Neural progenitor cell (in vitro differentiated cells): ENCODE measurements at regions not wholly inside any gene's neighbourhood (a gene's known extent, or its start where the extent isn't known, plus 50 kb on each side); places are given as distances from the start of the nearest gene placed in this dataset.

Experiments used
- DNase-seq: peaks from one replicate; pipeline ENCODE4 v3.0.0-alpha.2; 2016; ENCODE audit warnings: low spot score
- H2AFZ ChIP-seq: fragments of 200-600 bp; sonication (generic); replicated peaks from 2 replicates; pipeline ENCODE4 v1.6.1; 2016; ENCODE audit warnings: antibody characterized with exemption
- H3F3A ChIP-seq: fragments of 200-600 bp; sonication (generic); 2 replicates; pipeline ENCODE4 v1.6.1; 2016; ENCODE audit warnings: antibody characterized with exemption, low read depth
- H3K27ac ChIP-seq: fragments of 200-600 bp; sonication (generic); 2 replicates; pipeline ENCODE4 v1.5.1; 2016; ENCODE audit warnings: mild to moderate bottlenecking
- H3K27me3 ChIP-seq: fragments of 200-600 bp; sonication (generic); 2 replicates; pipeline ENCODE4 v1.6.1; 2016; ENCODE audit warnings: mild to moderate bottlenecking, moderate library complexity
- H3K36me3 ChIP-seq: fragments of 200-600 bp; sonication (generic); 2 replicates; pipeline ENCODE4 v1.5.1; 2016
- H3K4me1 ChIP-seq: fragments of 200-600 bp; sonication (generic); 2 replicates; pipeline ENCODE4 v1.6.1; 2016; ENCODE audit warnings: mixed run types
- H3K4me2 ChIP-seq: fragments of 200-600 bp; sonication (generic); 2 replicates; pipeline ENCODE4 v1.6.1; 2016
- H3K4me3 ChIP-seq: fragments of 200-600 bp; sonication (generic); 2 replicates; pipeline ENCODE4 v1.5.1; 2016
- H3K79me2 ChIP-seq: fragments of 200-600 bp; sonication (generic); 2 replicates; pipeline ENCODE4 v1.6.1; 2016; ENCODE audit warnings: low read depth
- H3K9ac ChIP-seq: fragments of 200-600 bp; sonication (generic); 2 replicates; pipeline ENCODE4 v1.6.1; 2016
- H3K9me3 ChIP-seq: fragments of 200-600 bp; sonication (generic); 2 replicates; pipeline ENCODE4 v1.5.1; 2016; ENCODE audit warnings: low read depth
- H4K20me1 ChIP-seq: fragments of 200-600 bp; sonication (generic); 2 replicates; pipeline ENCODE4 v1.6.1; 2016; ENCODE audit warnings: low read depth
- H3K27ac Mint-ChIP-seq: 3 replicates; pipeline ENCODE4 v1.8.0; 2021; ENCODE audit warnings: mixed read lengths
- H3K27me3 Mint-ChIP-seq: 2 replicates; pipeline ENCODE4 v1.8.0; 2022; ENCODE audit warnings: low read depth, mild to moderate bottlenecking, inconsistent platforms, moderate library complexity, mixed read lengths; ENCODE audit not compliant: insufficient read depth
- H3K36me3 Mint-ChIP-seq: 3 replicates; pipeline ENCODE4 v1.8.0; 2021; ENCODE audit warnings: mixed read lengths
- H3K4me1 Mint-ChIP-seq: 3 replicates; pipeline ENCODE4 v1.8.0; 2021; ENCODE audit warnings: mixed read lengths
- H3K4me3 Mint-ChIP-seq: 3 replicates; pipeline ENCODE4 v1.8.0; 2021; ENCODE audit warnings: mild to moderate bottlenecking, moderate library complexity, mixed read lengths
- H3K9me3 Mint-ChIP-seq: 3 replicates; pipeline ENCODE4 v1.8.0; 2020; ENCODE audit warnings: mixed read lengths
- CTCF ChIP-seq: fragments of 200-600 bp; sonication (generic); IDR thresholded peaks from 2 replicates; pipeline ENCODE4 v1.5.1; 2017; ENCODE audit warnings: antibody characterized with exemption, mild to moderate bottlenecking
- EZH2 ChIP-seq: fragments of 200-600 bp; sonication (generic); IDR thresholded peaks from 2 replicates; pipeline ENCODE4 v1.6.1; 2017; ENCODE audit warnings: antibody characterized with exemption, mild to moderate bottlenecking, moderate library complexity
- EZH2phosphoT487 ChIP-seq: fragments of 200-600 bp; sonication (generic); IDR thresholded peaks from 2 replicates; pipeline ENCODE4 v1.6.1; 2017; ENCODE audit warnings: antibody characterized with exemption

DNA sequence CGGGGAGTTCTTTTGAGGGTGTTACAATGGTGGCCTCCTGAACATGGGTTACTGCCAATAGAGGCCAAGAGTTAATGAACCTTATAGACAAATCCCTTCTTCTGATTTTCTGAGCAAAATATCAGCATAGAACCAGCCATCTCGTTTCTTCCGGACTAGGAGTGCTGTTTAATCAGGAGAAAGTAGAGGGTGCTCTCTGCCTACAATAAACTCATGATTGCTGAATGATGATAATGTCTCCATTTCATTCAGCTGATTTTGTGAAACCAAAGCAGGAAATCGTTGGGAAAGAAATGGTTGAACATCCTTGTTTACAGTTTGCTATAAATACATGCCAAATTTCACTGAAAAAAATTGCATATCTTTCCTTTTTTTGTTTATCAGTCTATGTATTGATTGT lies 142.8 kb upstream of the PLSCR5 start:
- Mint-ChIP-seq H3K9me3 (peaks cover 14% of the 10 kb centered on the region), H3K4me1 (peaks cover 28% of the 10 kb centered on the region), H3K27ac (no peak overlapping the region), H3K36me3 (peaks cover 2% of the 10 kb centered on the region), H3K4me3 (no peak overlapping the region), H3K27me3 (no peaks in the 10 kb centered on the region)
- Histone ChIP-seq H3K4me3 (no peak overlapping the region), H3K4me1 (no peaks in the 10 kb centered on the region), H2AFZ (peak overlapping the region; percentile 30), H3K9ac (no peak overlapping the region), H3K79me2 (no peaks in the 10 kb centered on the region), H3K27me3 (no peaks in the 10 kb centered on the region), H3K27ac (no peak overlapping the region), H3F3A (no peaks in the 10 kb centered on the region), H3K9me3 (no peaks in the 10 kb centered on the region), H4K20me1 (no peaks in the 10 kb centered on the region), H3K36me3 (no peaks in the 10 kb centered on the region), H3K4me2 (no peak overlapping the region)
- DNase-seq = no peak
- TF ChIP-seq CTCF = peak; percentile 40
- no peak for TF ChIP-seq EZH2
- TF ChIP-seq EZH2phosphoT487 = no peak

DNA sequence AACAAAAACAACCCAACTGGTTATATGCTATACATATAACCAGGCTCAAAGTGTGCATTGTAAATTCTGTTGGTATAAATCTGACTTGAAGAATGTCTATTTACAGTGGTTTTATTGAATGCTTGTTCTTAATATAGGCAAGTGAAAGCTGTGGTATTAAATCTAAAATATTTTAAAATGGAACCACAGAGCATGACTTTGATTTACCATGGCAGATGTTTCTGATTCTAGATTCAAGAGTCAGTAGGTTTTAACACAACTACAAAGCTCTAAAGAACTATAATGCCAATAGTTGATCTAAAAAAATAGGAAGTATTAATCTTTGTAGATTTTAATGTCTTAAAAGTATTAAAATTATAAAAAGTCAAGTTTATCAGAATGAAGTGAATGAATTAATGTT lies 141.9 kb upstream of the PLSCR5 start:
- Mint-ChIP-seq H3K4me3 (no peak overlapping the region), H3K36me3 (peaks cover 2% of the 10 kb centered on the region), H3K27me3 (no peaks in the 10 kb centered on the region), H3K9me3 (peaks cover 14% of the 10 kb centered on the region), H3K4me1 (peaks cover 28% of the 10 kb centered on the region), H3K27ac (no peak overlapping the region)
- no peak overlapping the region for H3K4me2 ChIP-seq
- no peak overlapping the region for H2AFZ ChIP-seq
- TF ChIP-seq CTCF (no peak), EZH2 (no peak), EZH2phosphoT487 (no peak)
- H4K20me1 ChIP-seq = no peaks in the 10 kb centered on the region
- H3K27ac ChIP-seq = no peak overlapping the region
- H3K27me3 ChIP-seq = no peaks in the 10 kb centered on the region
- H3K9ac ChIP-seq = no peak overlapping the region
- H3K9me3 ChIP-seq = no peaks in the 10 kb centered on the region
- no peak for DNase-seq
- no peaks in the 10 kb centered on the region for H3K36me3 ChIP-seq
- no peak overlapping the region for H3K4me3 ChIP-seq
- no peaks in the 10 kb centered on the region for H3K4me1 ChIP-seq
- no peaks in the 10 kb centered on the region for H3K79me2 ChIP-seq
- H3F3A ChIP-seq = no peaks in the 10 kb centered on the region

DNA sequence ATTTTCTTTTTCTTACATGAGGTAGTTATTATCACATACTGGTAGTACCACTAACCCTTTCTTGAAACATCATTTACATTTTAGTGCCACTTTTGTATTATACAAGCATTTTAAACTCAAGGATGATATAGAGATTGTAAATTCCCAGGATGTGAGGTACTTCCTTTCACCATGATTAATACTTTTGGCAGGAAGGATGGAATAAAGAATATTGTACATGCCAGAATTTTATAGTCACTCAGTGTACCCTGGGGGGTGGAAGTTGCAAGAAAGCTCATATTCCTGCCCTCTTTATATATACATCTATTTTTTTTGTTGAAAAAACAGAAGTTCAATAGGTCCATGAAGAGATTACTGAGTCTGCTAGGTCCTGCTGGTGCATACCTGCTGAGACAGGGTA lies 141.0 kb upstream of the PLSCR5 start:
- peaks cover 10% of the 10 kb centered on the region for H3K9me3 Mint-ChIP-seq
- Histone ChIP-seq H3K4me3 (no peak overlapping the region), H3K9me3 (no peaks in the 10 kb centered on the region), H3K36me3 (no peaks in the 10 kb centered on the region), H4K20me1 (no peaks in the 10 kb centered on the region), H3K9ac (no peak overlapping the region), H3K79me2 (no peaks in the 10 kb centered on the region), H3K27me3 (no peaks in the 10 kb centered on the region), H2AFZ (no peak overlapping the region), H3K4me1 (no peaks in the 10 kb centered on the region), H3K27ac (no peak overlapping the region), H3K4me2 (no peak overlapping the region), H3F3A (no peaks in the 10 kb centered on the region)
- peaks cover 2% of the 10 kb centered on the region for H3K36me3 Mint-ChIP-seq
- no peak for TF ChIP-seq EZH2
- no peak overlapping the region for H3K27ac Mint-ChIP-seq
- H3K4me1 Mint-ChIP-seq = peaks cover 28% of the 10 kb centered on the region
- no peak for DNase-seq
- H3K4me3 Mint-ChIP-seq = no peak overlapping the region
- no peaks in the 10 kb centered on the region for H3K27me3 Mint-ChIP-seq

- H3K4me2 ChIP-seq = no peak overlapping the region
- no peaks in the 10 kb centered on the region for H3K79me2 ChIP-seq
- no peak overlapping the region for H3K4me3 ChIP-seq
- no peaks in the 10 kb centered on the region for H3K9me3 ChIP-seq
- Mint-ChIP-seq H3K27me3 (no peaks in the 10 kb centered on the region), H3K36me3 (no peaks in the 10 kb centered on the region), H3K9me3 (peaks cover 4% of the 10 kb centered on the region), H3K4me3 (no peak overlapping the region), H3K27ac (no peak overlapping the region), H3K4me1 (no peaks in the 10 kb centered on the region)
- no peak for DNase-seq
- TF ChIP-seq EZH2phosphoT487 = no peak
- no peak overlapping the region for H3K27ac ChIP-seq
- H3K27me3 ChIP-seq = no peaks in the 10 kb centered on the region
- H3K4me1 ChIP-seq = no peaks in the 10 kb centered on the region
- H3K9ac ChIP-seq = no peak overlapping the region
- H3F3A ChIP-seq = no peaks in the 10 kb centered on the region
- H3K36me3 ChIP-seq = no peaks in the 10 kb centered on the region
- H2AFZ ChIP-seq = peak overlapping the region; percentile 81
- H4K20me1 ChIP-seq = no peaks in the 10 kb centered on the region
Measured at GRCh38 chr3:146739203-146739671, 134.1 kb upstream of the PLSCR5 start.
